ENCODE measurements at regions not wholly inside any gene's neighbourhood (a gene's known extent, or its start where the extent isn't known, plus 50 kb on each side); places are given as distances from the start of the nearest gene placed in this dataset.

GRCh38 chr13:37207691-37208451, 102.4 kb upstream of the CSNK1A1L start:
- intact Hi-C loops (cut with DNase I): no loop called here
- H3K4me3 ChIP-seq: peak overlapping the region in 1 of 2 donors; percentile 27

GRCh38 chr13:37202264-37202663, 96.8 kb upstream of the CSNK1A1L start:
- Histone ChIP-seq H3K27me3 (no peaks in the 10 kb centered on the region), H3K4me3 (no peak overlapping the region), H3K36me3 (no peaks in the 10 kb centered on the region), H3K9me3 (no peaks in the 10 kb centered on the region), H3K27ac (no peak overlapping the region), H3K4me1 (no peaks in the 10 kb centered on the region)
- TF ChIP-seq CTCF (IDR thresholded peaks at IDR 0.05): no peak
- intact Hi-C loops (cut with DNase I): no loop called here
- DNase-seq (ENCODE audit: low spot score in 2 of 2): no peak

More at GRCh38 chr13:37207691-37208451, 102.4 kb upstream of the CSNK1A1L start:
- H3K27me3 ChIP-seq: no peaks in the 10 kb centered on the region
- no peak for DNase-seq (ENCODE audit: low spot score in 2 of 2)
- H3K9me3 ChIP-seq: no peaks in the 10 kb centered on the region
- H3K4me1 ChIP-seq: no peaks in the 10 kb centered on the region
- TF ChIP-seq CTCF (IDR thresholded peaks at IDR 0.05): no peak
- H3K27ac ChIP-seq: peak overlapping the region in 1 of 2 donors; percentile 17
- no peaks in the 10 kb centered on the region for H3K36me3 ChIP-seq

- Histone ChIP-seq H3K4me3 (no peak overlapping the region), H3K9me3 (no peaks in the 10 kb centered on the region), H3K27me3 (no peaks in the 10 kb centered on the region), H3K36me3 (no peaks in the 10 kb centered on the region), H3K27ac (no peak overlapping the region), H3K4me1 (no peaks in the 10 kb centered on the region)
- DNase-seq (ENCODE audit: low spot score in 2 of 2): no peak
- no peak for TF ChIP-seq CTCF (IDR thresholded peaks at IDR 0.05)
- intact Hi-C loops (cut with DNase I): no loop called here
Measured at GRCh38 chr13:37201081-37201480, 95.6 kb upstream of the CSNK1A1L start.

GRCh38 chr13:37198629-37199028, 93.2 kb upstream of the CSNK1A1L start:
- Histone ChIP-seq H3K4me1 (no peaks in the 10 kb centered on the region), H3K36me3 (no peaks in the 10 kb centered on the region), H3K9me3 (no peaks in the 10 kb centered on the region), H3K4me3 (no peak overlapping the region), H3K27ac (no peak overlapping the region), H3K27me3 (no peaks in the 10 kb centered on the region)
- no peak for TF ChIP-seq CTCF (IDR thresholded peaks at IDR 0.05)
- intact Hi-C loops (cut with DNase I): no loop called here
- DNase-seq (ENCODE audit: low spot score in 2 of 2): no peak

- intact Hi-C loops (cut with DNase I): no loop called here
- no peak for DNase-seq (ENCODE audit: low spot score in 2 of 2)
- Histone ChIP-seq H3K4me3 (no peak overlapping the region), H3K9me3 (no peaks in the 10 kb centered on the region), H3K27me3 (no peaks in the 10 kb centered on the region), H3K4me1 (no peaks in the 10 kb centered on the region), H3K36me3 (no peaks in the 10 kb centered on the region), H3K27ac (no peak overlapping the region)
- no peak for TF ChIP-seq CTCF (IDR thresholded peaks at IDR 0.05)
Measured at GRCh38 chr13:37195621-37196020, 90.2 kb upstream of the CSNK1A1L start.

All from ascending aorta (tissue), 2 donors.